NCI-H1092 treated with DMSO at 0.1 percent for 48 hours (cell line): ENCODE measurements at regions not wholly inside any gene's neighbourhood (a gene's known extent, or its start where the extent isn't known, plus 50 kb on each side); places are given as distances from the start of the nearest gene placed in this dataset.

Experiments
- DNase-seq: peaks from one replicate; lab custom pipeline; 2025; lab: John Stamatoyannopoulos, UW

- no peak for DNase-seq
Observed at GRCh38 chr2:146130290-146130689, 1610.4 kb upstream of the ZEB2 start.

GRCh38 chr2:146129231-146129630, 1609.3 kb upstream of the ZEB2 start:
- DNase-seq, result no peak

GRCh38 chr2:146128216-146128615, 1608.3 kb upstream of the ZEB2 start:
- DNase-seq, result no peak

- DNase-seq, result no peak
Observed at GRCh38 chr2:146125551-146125950, 1605.6 kb upstream of the ZEB2 start.

GRCh38 chr2:146124741-146125140, 1604.8 kb upstream of the ZEB2 start:
- no peak for DNase-seq

GRCh38 chr2:146123714-146124113, 1603.8 kb upstream of the ZEB2 start:
- no peak for DNase-seq

GRCh38 chr2:146123256-146123655, 1603.3 kb upstream of the ZEB2 start:
- no peak for DNase-seq

GRCh38 chr2:146119586-146119985, 1599.7 kb upstream of the ZEB2 start:
- no peak for DNase-seq

GRCh38 chr2:146108993-146109392, 1589.1 kb upstream of the ZEB2 start:
- DNase-seq, result no peak

- no peak for DNase-seq
Observed at GRCh38 chr2:146094185-146094584, 1574.3 kb upstream of the ZEB2 start.

- DNase-seq, result no peak
Observed at GRCh38 chr2:146081459-146081858, 1561.5 kb upstream of the ZEB2 start.

GRCh38 chr2:146080925-146081324, 1561.0 kb upstream of the ZEB2 start:
- no peak for DNase-seq

GRCh38 chr2:146079216-146079615, 1559.3 kb upstream of the ZEB2 start:
- DNase-seq, result no peak

- no peak for DNase-seq
Observed at GRCh38 chr2:146077156-146077555, 1557.2 kb upstream of the ZEB2 start.

- DNase-seq, result no peak
Observed at GRCh38 chr2:146068051-146068450, 1548.1 kb upstream of the ZEB2 start.

GRCh38 chr2:146048141-146048540, 1528.2 kb upstream of the ZEB2 start:
- DNase-seq, result no peak

- no peak for DNase-seq
Observed at GRCh38 chr2:146041274-146041910, 1521.5 kb upstream of the ZEB2 start.

GRCh38 chr2:146040051-146040450, 1520.1 kb upstream of the ZEB2 start:
- no peak for DNase-seq

GRCh38 chr2:146038014-146038413, 1518.1 kb upstream of the ZEB2 start:
- DNase-seq, result no peak

GRCh38 chr2:146037334-146037870, 1517.5 kb upstream of the ZEB2 start:
- DNase-seq, result no peak

GRCh38 chr2:146031158-146031557, 1511.2 kb upstream of the ZEB2 start:
- no peak for DNase-seq

- DNase-seq, result no peak
Observed at GRCh38 chr2:146027156-146027555, 1507.2 kb upstream of the ZEB2 start.

GRCh38 chr2:146025519-146025918, 1505.6 kb upstream of the ZEB2 start:
- no peak for DNase-seq

- DNase-seq, result no peak
Observed at GRCh38 chr2:146024212-146024743, 1504.4 kb upstream of the ZEB2 start.
